Adipocyte (in vitro differentiated cells): ENCODE measurements at regions not wholly inside any gene's neighbourhood (a gene's known extent, or its start where the extent isn't known, plus 50 kb on each side); places are given as distances from the start of the nearest gene placed in this dataset.
"Not testable (repeated sequence)": the region's sequence is repeated elsewhere in the genome, so short reads cannot be mapped to it uniquely, and the experiment has no call there.

Source experiments
- DNase-seq: peaks from one replicate; pipeline ENCODE4 v3.0.0-alpha.2; 2015; ENCODE audit warnings: low read depth
- H3K27me3 ChIP-seq: replicated peaks from 2 replicates; pipeline ENCODE4 v1.7.0; 2013; ENCODE audit warnings: mild to moderate bottlenecking, low read length, moderate library complexity; ENCODE audit not compliant: control insufficient read depth, insufficient read depth
- H3K36me3 ChIP-seq: 2 replicates; pipeline ENCODE4 v1.7.0; 2013; ENCODE audit warnings: low read length, mild to moderate bottlenecking, moderate library complexity; ENCODE audit not compliant: control insufficient read depth, insufficient read depth, severe bottlenecking
- H3K4me1 ChIP-seq: 2 replicates; pipeline ENCODE4 v1.7.0; 2013; ENCODE audit warnings: mild to moderate bottlenecking, low read length, moderate library complexity; ENCODE audit not compliant: control insufficient read depth, insufficient read depth
- H3K4me3 ChIP-seq: 2 replicates; pipeline ENCODE4 v1.7.0; 2013; ENCODE audit warnings: mild to moderate bottlenecking, low read length, moderate library complexity
- H3K9ac ChIP-seq: 2 replicates; pipeline ENCODE4 v1.7.0; 2013; ENCODE audit warnings: mild to moderate bottlenecking, low read length, moderate library complexity
- H3K9me3 ChIP-seq: 2 replicates; pipeline ENCODE4 v1.7.0; 2013; ENCODE audit warnings: mild to moderate bottlenecking, low read length, moderate library complexity; ENCODE audit not compliant: control insufficient read depth

- no peak for DNase-seq
Observed at GRCh38 chr10:45515630-45516029, 141.6 kb downstream of the ALOX5 start.

GRCh38 chr10:45514291-45515270 is 140.6 kb downstream of the ALOX5 start:
- no peak overlapping the region for H3K4me3 ChIP-seq
- no peaks in the 10 kb centered on the region for H3K36me3 ChIP-seq
- H3K9me3 ChIP-seq, result no peaks in the 10 kb centered on the region
- peak; percentile 30 for DNase-seq
- H3K27me3 ChIP-seq, result no peaks in the 10 kb centered on the region
- peaks cover 8% of the 10 kb centered on the region for H3K4me1 ChIP-seq
- no peak overlapping the region for H3K9ac ChIP-seq

More at GRCh38 chr10:45515630-45516029, 141.6 kb downstream of the ALOX5 start:
- Histone ChIP-seq H3K27me3 (no peaks in the 10 kb centered on the region), H3K4me3 (no peak overlapping the region), H3K36me3 (no peaks in the 10 kb centered on the region), H3K9ac (no peak overlapping the region), H3K4me1 (peaks cover 8% of the 10 kb centered on the region), H3K9me3 (no peaks in the 10 kb centered on the region)

- no peak for DNase-seq
- Histone ChIP-seq H3K4me1 (peaks cover 8% of the 10 kb centered on the region), H3K9me3 (no peaks in the 10 kb centered on the region), H3K36me3 (no peaks in the 10 kb centered on the region), H3K4me3 (no peak overlapping the region), H3K27me3 (no peaks in the 10 kb centered on the region), H3K9ac (no peak overlapping the region)
Observed at GRCh38 chr10:45513551-45513950, 139.5 kb downstream of the ALOX5 start.

- not testable (repeated sequence) for H3K9me3 ChIP-seq, H3K27me3 ChIP-seq, H3K9ac ChIP-seq, H3K4me3 ChIP-seq, H3K36me3 ChIP-seq, H3K4me1 ChIP-seq, DNase-seq
Observed at GRCh38 chr10:45511926-45512325, 137.9 kb downstream of the ALOX5 start.

DNA sequence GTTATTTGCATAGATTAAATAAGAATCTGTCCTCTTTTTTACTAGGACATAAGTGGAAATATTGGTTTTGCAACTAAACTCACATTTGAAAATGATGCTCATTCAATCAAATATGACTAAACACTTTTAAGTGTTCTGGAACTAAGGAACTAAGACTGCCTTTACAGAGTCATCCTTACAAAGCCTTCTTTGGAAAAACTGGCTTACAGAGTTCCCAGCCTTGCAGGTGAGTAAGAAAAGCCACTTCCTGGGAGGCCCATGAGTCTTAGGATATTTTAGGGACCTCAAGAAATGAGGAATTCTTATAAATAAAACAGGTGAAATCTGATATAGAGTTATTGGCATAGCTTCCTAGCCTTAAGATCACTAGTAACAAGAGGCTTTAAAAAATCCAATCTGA is 135.5 kb downstream of the ALOX5 start:
- no peaks in the 10 kb centered on the region for H3K9me3 ChIP-seq
- no peak for DNase-seq
- H3K9ac ChIP-seq, result no peak overlapping the region
- no peaks in the 10 kb centered on the region for H3K27me3 ChIP-seq
- H3K4me1 ChIP-seq, result peaks cover 1% of the 10 kb centered on the region
- H3K4me3 ChIP-seq, result no peak overlapping the region
- H3K36me3 ChIP-seq, result no peaks in the 10 kb centered on the region

DNA sequence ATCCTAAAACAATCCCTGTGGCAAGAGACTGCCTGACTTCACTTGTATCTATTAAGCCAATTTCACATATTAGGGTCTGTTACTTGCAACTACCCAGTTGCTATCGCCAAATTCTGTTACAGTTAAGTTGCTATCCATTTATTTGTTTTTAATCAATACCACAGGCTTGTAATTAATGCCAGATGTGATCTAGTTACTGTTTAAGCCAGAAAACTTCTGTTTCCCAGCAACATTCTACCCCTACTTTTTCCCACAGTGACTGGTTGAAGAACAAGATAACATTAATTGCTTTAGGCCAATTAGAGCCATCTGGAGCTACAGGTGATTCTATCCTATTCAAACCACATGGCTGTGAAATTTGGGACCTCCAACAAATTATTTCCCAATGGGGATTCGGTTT is 131.3 kb downstream of the ALOX5 start:
- no peak overlapping the region for H3K4me3 ChIP-seq
- no peaks in the 10 kb centered on the region for H3K36me3 ChIP-seq
- no peaks in the 10 kb centered on the region for H3K27me3 ChIP-seq
- no peaks in the 10 kb centered on the region for H3K9me3 ChIP-seq
- no peak for DNase-seq
- no peaks in the 10 kb centered on the region for H3K4me1 ChIP-seq
- no peak overlapping the region for H3K9ac ChIP-seq

DNA sequence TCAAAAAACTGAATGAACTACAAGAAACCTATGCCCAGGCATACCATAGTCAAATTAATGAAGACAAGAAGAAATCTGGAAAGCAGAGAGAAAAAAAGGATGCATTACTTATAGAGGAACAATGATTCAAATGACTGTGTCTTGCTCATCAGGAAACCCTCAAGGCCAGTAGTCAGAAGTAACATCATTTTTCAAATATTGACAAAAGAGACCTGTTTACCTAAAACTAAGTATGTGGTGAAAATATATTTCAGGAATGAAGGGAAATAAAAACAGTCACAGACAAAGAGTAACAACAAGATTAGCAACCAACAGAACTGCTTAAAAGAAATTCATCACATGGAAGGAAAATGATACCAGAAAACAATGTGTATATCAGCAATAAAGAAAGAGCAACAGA is 128.4 kb downstream of the ALOX5 start:
- H3K9me3 ChIP-seq, result no peaks in the 10 kb centered on the region
- H3K9ac ChIP-seq, result no peak overlapping the region
- no peaks in the 10 kb centered on the region for H3K36me3 ChIP-seq
- H3K4me3 ChIP-seq, result no peak overlapping the region
- no peaks in the 10 kb centered on the region for H3K4me1 ChIP-seq
- DNase-seq, result peak; percentile 7
- H3K27me3 ChIP-seq, result no peaks in the 10 kb centered on the region

GRCh38 chr10:45501791-45502190 is 127.8 kb downstream of the ALOX5 start:
- Histone ChIP-seq H3K9me3 (peaks cover 6% of the 10 kb centered on the region), H3K4me3 (no peak overlapping the region), H3K27me3 (no peaks in the 10 kb centered on the region), H3K9ac (no peak overlapping the region), H3K4me1 (no peaks in the 10 kb centered on the region), H3K36me3 (no peaks in the 10 kb centered on the region)
- no peak for DNase-seq

DNA sequence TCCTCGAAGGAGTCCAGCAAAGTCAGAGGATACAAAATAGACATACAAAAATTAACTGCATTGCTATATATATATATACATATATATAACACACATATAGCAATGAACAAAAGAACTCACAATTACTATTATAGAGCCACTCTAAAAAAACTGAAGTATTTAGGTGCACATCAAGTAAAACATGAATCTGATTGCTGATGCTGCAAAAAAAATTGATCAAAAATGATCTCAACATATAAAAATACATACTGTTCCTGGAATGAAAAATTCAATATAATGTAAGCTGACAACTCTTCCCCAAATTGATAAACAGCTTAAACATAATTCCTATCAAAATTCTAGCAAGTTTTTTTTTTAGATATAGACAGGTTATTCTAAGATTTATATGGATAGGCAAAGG is 126.8 kb downstream of the ALOX5 start:
- no peaks in the 10 kb centered on the region for H3K36me3 ChIP-seq
- H3K4me3 ChIP-seq, result no peak overlapping the region
- no peak for DNase-seq
- H3K9me3 ChIP-seq, result peaks cover 10% of the 10 kb centered on the region
- H3K27me3 ChIP-seq, result no peaks in the 10 kb centered on the region
- no peak overlapping the region for H3K9ac ChIP-seq
- H3K4me1 ChIP-seq, result no peaks in the 10 kb centered on the region

GRCh38 chr10:45500304-45500703 is 126.3 kb downstream of the ALOX5 start:
- H3K9ac ChIP-seq, result no peak overlapping the region
- DNase-seq, result no peak

DNA sequence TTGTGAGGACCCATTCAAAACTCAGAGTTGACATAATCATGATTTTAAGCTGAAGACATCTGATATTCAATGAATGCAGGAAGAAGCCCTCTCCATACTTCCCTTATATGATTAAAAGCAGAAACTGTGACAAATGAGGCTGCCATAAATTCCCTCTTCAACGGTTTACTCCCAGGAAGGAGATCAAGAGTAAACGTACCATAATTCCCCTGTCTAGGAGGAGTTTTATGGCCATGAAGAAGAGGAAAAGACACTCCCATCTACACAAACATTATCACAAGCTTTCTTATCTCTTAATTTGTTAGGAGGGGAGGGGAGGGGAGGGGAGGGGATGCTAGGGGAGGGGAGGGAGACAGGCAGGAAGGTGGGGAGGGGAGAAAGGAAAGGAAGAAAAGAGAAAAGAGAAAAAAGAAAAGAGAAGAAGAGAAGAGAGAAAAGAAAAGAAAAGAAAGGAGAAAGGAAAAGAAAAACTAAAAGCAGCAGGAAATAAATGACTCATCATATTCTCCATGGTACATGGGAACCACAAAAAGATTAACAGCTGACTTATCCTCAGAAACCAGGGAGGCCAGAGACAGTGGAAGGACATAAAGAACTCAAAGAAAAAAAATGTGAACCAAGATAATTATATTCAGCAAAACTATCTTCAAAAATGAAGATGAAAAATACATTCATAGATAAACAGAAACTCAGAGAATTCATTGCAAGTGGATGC is 121.6 kb downstream of the ALOX5 start:
- Histone ChIP-seq H3K9me3 (peaks cover 17% of the 10 kb centered on the region), H3K4me3 (no peak overlapping the region), H3K9ac (no peak overlapping the region), H3K4me1 (no peaks in the 10 kb centered on the region), H3K36me3 (no peaks in the 10 kb centered on the region), H3K27me3 (no peaks in the 10 kb centered on the region)
- peak; percentile 3 for DNase-seq

More at GRCh38 chr10:45500304-45500703, 126.3 kb downstream of the ALOX5 start:
- H3K27me3 ChIP-seq, result no peaks in the 10 kb centered on the region
- H3K4me3 ChIP-seq, result no peak overlapping the region
- no peaks in the 10 kb centered on the region for H3K4me1 ChIP-seq
- no peaks in the 10 kb centered on the region for H3K36me3 ChIP-seq
- peaks cover 13% of the 10 kb centered on the region for H3K9me3 ChIP-seq
